Activated CD4-positive, alpha-beta T cell treated with anti-CD3 and anti-CD28 coated beads, Interleukin-2, amount 50 U/mL, for 24 hours (primary cell): ENCODE measurements at regions not wholly inside any gene's neighbourhood (a gene's known extent, or its start where the extent isn't known, plus 50 kb on each side); places are given as distances from the start of the nearest gene placed in this dataset.

Experiments used
- DNase-seq, 2 donors: peaks; one replicate each; pipeline ENCODE4 v3.0.0-alpha.2; 2020; ENCODE audit warnings: low read depth in 1 of 2, low spot score in 1 of 2

GRCh38 chr22:48704335-48704734 is 1123.3 kb downstream of the BRD1 start:
- DNase-seq, result no peak

GRCh38 chr22:48703265-48703941 is 1124.3 kb downstream of the BRD1 start:
- DNase-seq, result no peak

- no peak for DNase-seq
These were observed 1125.0 kb downstream of the BRD1 start for GRCh38 chr22:48702573-48703264.

- no peak for DNase-seq
These were observed 1126.2 kb downstream of the BRD1 start for GRCh38 chr22:48701296-48702030.

- DNase-seq, result no peak
These were observed 1126.9 kb downstream of the BRD1 start for GRCh38 chr22:48700566-48701295.

GRCh38 chr22:48700180-48700565 is 1127.5 kb downstream of the BRD1 start:
- DNase-seq, result no peak

GRCh38 chr22:48699511-48699910 is 1128.2 kb downstream of the BRD1 start:
- no peak for DNase-seq

GRCh38 chr22:48698618-48699017 is 1129.1 kb downstream of the BRD1 start:
- no peak for DNase-seq

GRCh38 chr22:48697694-48698276 is 1129.9 kb downstream of the BRD1 start:
- DNase-seq, result no peak

GRCh38 chr22:48697223-48697622 is 1130.5 kb downstream of the BRD1 start:
- no peak for DNase-seq

GRCh38 chr22:48696371-48696770 is 1131.3 kb downstream of the BRD1 start:
- no peak for DNase-seq

GRCh38 chr22:48695731-48696305 is 1131.9 kb downstream of the BRD1 start:
- DNase-seq, result no peak

- DNase-seq, result no peak
These were observed 1132.4 kb downstream of the BRD1 start for GRCh38 chr22:48695251-48695650.

- DNase-seq, result no peak
These were observed 1133.3 kb downstream of the BRD1 start for GRCh38 chr22:48694296-48694883.

- DNase-seq, result no peak
These were observed 1134.1 kb downstream of the BRD1 start for GRCh38 chr22:48693377-48694135.

- no peak for DNase-seq
These were observed 1134.8 kb downstream of the BRD1 start for GRCh38 chr22:48692734-48693376.

- DNase-seq, result no peak
These were observed 1136.2 kb downstream of the BRD1 start for GRCh38 chr22:48691431-48691851.

- DNase-seq, result no peak
These were observed 1136.9 kb downstream of the BRD1 start for GRCh38 chr22:48690583-48691317.
